ENCODE measurements at regions not wholly inside any gene's neighbourhood (a gene's known extent, or its start where the extent isn't known, plus 50 kb on each side); places are given as distances from the start of the nearest gene placed in this dataset.
"Not testable (repeated sequence)": the region's sequence is repeated elsewhere in the genome, so short reads cannot be mapped to it uniquely, and the experiment has no call there.

DNA sequence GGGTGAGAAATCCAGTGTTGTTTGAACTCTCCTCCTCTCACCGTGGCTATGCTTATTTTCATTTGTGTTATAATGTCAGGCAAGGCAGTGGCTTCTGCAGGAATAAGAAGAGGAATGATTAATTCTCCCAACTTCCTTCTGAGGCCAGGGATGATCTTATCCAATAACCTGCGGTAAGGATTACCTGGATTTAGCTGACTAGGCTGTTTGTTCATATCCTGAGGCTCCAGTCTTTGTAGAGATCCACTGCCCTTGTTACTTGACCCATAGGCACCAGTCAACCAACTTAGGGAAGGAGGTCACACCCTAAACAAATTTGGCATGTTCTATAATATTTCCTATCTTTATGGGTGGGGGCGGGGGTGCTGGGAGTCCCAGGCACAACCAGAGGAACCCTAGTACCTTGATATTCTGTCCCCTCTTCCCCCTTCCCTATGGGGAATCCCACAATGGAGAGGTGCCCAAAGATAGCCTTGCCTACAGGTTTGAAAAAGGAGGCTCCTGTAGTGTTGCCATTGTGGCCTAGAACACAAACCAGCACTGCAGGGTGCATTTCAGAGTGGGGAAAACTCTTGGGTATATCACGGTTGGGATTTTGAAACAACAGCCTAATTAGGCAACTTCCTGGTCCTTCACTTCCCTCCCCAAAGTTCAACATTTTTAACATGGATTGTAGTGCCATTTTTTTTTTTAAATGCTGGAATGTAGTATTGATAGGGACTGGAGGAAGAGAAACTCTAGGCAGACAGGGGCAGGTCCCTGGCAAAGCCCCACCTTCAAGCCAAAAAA lies 977.5 kb upstream of the SPRY2 start:
- no peak for DNase-seq
- intact Hi-C loops (cut with DNase I), result no loop called here

DNA sequence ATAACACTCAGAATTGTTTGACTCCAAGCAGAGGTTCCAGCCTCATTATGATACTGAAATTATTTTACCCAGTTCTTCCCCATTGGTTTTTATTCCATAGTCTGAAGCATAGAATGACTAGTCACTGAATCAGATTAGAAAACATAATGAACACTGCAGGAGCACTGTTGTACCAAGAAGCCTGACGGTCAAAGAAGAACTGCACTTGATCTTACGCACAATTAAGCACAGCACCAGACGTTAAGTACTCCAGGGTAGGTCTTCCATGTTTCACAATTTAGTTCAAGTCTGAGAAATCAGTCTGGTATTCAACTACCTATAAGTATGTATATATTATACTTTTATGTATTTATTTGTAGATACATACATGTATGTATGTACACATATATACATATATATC lies 973.5 kb upstream of the SPRY2 start:
- no peak for DNase-seq
- intact Hi-C loops (cut with DNase I), result no loop called here

DNA sequence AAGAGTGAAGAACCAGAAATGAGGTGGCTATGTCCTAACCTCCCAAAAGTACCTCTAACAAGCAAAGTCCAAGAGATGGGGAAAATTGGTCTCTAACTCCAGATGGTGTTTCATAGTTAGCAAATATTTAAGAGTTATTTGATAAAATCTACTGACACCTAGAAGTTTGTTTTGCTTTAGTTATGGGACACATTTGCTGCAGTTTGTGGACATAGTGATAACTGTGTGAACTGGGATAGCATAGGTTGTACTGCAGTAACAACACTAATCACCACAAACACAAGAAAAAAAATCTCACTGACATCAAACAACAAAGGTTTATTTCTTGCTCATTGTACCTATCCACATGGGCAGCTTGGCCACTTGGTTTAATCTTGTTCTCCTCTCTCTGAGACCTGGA lies 965.0 kb upstream of the SPRY2 start:
- DNase-seq, result no peak
- intact Hi-C loops (cut with DNase I), result no loop called here

DNA sequence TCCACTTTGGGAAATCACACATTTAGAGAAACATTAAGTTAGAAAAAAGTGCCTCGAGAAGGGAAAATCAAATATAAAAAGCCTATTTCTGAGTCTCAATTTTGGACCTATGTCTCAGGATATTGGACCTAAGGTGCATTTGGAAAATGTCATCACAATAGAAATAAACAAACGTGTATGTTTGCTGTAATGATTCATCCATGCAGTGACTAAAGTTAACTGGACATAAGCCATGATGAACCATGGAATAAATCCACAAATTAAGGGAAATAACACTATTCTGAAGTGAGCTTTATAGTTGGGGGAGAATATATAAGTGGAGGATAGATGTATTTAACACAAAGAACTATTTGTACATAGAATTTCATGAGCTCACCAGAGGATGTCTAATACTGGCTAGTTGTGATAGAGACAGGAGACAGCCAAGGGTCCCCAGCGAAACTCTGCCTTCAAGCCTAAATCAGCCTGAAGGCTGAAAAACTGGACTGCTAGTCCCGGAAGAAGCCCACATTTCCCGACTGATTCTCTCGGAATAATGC lies 963.3 kb upstream of the SPRY2 start:
- intact Hi-C loops (cut with DNase I), result no loop called here
- DNase-seq, result no peak

DNA sequence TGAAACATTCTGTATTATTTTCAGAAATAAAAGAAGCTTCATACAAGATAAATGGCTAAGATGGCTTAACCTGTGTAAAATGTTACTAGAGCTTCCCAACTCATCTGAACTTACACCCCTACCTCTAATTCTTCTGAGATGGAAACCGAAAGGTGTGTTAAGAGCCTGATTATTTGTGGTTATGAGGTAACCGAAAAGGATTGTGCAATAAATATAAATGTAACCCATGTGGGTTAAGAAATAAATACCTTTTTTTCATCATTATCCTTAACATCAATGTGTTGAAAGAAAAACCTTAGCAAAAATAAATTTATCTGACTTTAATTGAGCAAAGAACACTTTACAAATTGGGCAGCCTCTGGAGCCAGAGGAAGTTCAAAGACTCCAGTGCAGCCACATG lies 961.8 kb upstream of the SPRY2 start:
- no peak for DNase-seq
- intact Hi-C loops (cut with DNase I), result no loop called here

DNA sequence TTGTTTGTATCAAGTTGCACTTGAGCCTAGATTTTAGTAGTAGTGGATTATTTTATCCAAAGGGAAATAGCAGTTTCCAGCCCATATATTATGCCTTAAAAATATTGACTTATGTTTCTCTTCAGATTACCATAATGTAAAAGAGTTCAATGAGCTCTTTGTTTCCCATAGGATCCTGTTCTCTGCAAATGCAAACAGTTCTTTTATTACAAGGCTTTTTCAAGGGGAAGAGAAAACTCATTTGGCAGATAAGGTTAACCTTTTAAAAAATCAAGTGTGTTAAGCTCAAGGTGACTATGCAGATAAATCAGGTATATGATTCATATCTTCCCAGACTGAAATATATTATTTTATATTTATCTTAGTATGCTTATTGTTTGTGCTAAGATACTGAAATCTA lies 961.2 kb upstream of the SPRY2 start:
- no peak for DNase-seq
- intact Hi-C loops (cut with DNase I), result no loop called here

DNA sequence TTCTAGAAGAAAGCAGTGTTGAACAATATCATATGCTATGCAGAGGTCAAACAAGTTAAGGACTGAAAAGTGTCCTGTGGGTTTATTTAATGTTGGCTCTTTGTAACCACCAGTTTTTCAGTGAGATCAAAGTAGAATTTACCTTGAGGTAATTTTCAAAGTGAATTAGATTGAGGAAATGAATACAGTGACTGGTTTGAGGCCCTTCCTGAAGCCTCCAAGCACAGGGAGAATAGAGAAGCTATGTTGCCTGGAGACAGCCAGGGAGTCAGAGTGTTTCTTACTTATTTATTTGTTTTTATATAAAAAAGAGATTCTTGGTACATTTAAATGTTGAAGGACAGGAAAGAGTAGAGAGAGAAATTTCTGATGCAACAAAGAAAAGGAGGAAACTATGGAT lies 954.3 kb upstream of the SPRY2 start:
- intact Hi-C loops (cut with DNase I), result no loop called here
- DNase-seq, result no peak

DNA sequence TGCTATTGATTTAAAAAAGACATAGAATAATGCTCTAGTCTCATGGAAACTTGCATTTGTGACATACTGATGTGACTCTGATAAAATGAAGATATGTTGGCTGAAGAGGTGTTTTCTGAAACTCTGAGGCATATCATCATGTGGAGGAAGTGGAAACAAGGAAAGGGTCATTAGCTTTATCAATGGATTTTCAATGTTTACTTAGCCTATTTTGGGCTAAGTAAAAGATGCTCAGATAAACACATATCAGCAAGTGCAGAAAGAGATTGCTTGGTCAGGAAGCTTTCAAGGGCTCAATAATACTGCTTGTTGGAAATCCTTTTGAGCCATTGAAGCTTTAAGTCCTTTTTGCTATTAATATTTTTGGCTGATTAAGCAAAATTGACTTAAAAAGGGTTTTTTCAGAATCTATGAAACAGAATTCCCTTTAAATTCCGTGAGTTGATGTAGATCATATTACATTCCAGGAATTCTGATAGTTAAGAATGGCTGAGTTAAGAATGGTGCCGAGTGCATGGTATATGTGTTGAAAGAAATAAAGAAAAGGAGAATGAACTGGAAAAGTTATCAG lies 952.8 kb upstream of the SPRY2 start:
- DNase-seq, result no peak
- intact Hi-C loops (cut with DNase I), result no loop called here

DNA sequence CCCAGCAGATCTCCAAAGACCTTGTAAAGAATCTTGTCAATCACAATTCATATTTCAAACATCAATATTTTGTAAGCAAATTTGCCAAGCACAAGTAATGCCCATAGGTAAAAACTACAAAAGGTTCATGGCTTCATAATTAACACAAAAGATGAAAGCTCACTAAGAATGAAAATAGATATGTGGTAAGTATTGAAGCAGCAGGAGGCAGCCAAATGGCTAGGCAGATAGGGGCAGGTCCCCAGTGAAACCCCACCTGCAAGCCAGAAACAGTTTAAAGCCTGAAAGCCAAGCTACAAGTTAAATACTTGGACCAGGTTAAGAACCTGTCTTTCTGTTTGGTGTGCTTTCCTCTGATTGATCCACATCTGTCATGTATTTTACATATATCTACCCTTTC lies 942.6 kb upstream of the SPRY2 start:
- no peak for DNase-seq
- intact Hi-C loops (cut with DNase I), result no loop called here

DNA sequence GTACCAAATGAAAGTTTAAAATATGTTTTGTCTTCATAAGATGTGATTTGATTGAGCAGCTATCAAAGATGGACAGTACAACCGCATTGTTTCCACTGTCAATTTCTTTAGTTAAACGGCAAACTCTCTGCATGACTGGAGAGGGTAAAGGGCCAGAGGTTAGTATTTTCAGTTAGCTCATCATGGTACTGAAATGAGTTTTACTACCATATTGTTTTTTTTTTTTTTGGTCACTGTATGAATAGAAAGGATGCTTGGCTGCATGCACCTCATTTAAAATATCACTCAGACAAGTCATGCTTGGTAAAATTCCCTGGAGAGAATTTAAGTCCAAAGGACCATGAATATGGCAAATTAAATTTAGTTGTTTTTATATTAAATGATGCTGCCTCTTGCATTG lies 942.1 kb upstream of the SPRY2 start:
- DNase-seq, result no peak
- intact Hi-C loops (cut with DNase I), result no loop called here

DNA sequence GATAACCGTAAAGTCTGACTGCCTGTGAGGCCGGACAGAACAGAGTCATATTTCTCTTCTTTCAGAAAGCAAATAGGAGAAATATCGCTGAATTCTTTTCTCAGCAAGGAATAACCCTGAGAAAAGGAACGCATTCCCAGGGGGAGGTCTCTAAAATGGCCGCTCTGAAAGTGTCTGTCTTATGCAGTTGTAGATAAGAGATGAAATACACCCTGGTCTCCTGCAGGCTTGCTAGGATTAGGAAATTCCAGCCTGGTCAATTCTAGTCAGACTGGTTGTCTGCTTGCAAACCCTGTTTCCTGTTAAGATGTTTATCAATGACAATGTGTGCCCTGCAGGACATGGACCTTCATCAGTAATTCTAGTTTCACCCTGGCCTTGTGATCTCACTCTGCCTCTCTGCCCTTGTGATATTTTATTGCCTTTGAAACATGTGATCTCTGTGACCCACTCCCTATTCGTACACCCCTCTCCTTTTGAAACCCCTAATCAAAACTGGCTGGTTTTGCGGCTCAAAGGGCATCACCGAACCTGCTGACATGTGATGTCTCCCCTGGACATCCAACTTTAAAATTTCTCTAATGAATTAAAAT lies 934.8 kb upstream of the SPRY2 start:
- intact Hi-C loops (cut with DNase I), result no loop called here
- DNase-seq, result no peak

DNA sequence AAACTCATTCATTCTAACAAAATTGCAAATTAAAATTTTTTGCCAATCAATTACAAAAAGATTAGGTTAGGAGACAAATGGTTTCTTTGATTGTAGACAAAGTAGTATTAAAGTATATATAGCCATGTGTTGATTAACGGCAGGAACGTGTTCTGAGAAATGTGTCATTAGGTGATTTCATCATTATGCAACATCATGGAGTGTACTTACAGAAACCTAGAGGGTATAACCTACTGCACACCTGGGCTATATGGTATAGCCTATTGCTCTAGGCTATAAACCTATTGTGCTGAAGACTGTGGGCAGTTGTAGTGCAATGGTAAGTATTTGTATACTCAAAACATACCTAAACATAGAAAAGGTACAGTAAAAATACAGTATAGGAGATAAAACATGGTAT lies 906.8 kb upstream of the SPRY2 start:
- no peak for DNase-seq
- intact Hi-C loops (cut with DNase I), result no loop called here

DNA sequence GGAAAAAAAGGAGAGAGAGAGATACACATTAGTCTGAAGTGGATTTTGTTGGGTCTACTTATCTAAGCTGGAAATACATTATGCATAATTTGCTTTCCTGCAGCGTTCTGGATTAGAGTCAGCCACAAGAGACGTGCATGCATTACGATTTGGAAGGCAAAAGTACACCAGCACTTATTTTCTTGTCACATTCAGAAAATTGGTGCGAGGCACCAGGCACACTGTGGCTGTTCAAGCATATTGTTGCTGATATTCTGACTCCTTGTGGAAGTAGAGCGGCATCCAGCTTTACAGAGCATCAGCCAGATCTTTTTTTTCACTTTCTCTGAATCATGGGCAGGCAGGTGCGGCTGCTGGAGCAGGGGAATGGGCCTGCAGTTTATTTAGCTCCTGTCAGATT lies 905.6 kb upstream of the SPRY2 start:
- DNase-seq, result no peak
- intact Hi-C loops (cut with DNase I), result no loop called here

DNA sequence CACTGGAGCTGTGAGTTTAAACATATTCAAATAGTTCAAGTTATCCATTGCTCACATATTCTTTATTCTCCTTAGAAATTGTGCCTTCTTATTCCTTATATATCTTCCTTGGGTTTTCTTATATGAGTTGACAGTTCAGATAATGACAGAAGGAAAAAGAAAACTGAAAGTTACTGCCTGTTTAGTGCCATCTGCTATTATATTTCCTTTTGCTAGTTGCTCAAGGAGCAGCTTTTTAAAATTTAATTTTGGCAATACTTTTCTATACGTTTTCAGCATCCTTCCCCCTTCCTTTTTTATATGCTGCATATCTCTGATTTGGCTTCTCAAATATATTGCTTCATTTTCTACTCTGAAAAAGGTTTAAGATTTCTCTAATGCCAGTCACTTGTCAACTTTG lies 903.1 kb upstream of the SPRY2 start:
- DNase-seq, result no peak
- intact Hi-C loops (cut with DNase I), result no loop called here

DNA sequence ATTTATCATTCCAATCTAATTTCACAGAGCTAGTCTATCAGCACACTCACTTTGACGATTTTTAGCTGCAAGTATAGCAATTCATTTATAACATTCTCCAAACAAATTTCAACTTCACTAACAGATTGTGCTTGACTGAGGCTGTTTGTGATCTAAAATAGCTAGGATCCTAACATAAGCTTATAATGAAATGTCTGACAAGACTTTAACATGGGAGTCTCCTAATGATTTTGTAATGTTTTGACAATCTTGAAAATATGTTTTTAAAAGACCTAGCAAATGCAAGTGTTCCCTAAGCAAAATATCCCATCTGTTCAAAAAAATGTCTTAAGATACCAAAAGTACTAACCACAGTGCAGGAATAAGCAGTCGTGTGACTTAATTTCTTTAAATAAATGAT lies 889.5 kb upstream of the SPRY2 start:
- DNase-seq, result no peak
- intact Hi-C loops (cut with DNase I), result no loop called here

DNA sequence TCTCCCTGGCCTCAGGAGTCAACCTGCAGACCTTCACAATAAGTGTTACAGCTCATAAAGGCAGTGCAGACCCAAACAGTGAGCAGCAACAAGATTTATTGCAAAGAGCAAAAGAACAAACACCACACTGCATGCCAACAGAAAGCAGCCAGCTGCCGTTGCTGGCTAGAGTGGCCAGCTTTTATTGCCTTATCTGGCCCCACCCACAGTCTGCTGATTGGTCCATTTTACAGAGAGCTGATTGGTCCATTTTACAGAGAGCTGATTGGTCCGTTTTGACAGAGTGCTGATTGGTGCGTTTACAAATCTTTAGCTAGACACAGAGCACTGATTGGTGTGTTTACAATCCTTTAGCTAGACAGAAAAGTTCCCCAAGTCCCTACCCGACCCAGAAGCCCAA lies 885.9 kb upstream of the SPRY2 start:
- not testable (repeated sequence) for DNase-seq

DNA sequence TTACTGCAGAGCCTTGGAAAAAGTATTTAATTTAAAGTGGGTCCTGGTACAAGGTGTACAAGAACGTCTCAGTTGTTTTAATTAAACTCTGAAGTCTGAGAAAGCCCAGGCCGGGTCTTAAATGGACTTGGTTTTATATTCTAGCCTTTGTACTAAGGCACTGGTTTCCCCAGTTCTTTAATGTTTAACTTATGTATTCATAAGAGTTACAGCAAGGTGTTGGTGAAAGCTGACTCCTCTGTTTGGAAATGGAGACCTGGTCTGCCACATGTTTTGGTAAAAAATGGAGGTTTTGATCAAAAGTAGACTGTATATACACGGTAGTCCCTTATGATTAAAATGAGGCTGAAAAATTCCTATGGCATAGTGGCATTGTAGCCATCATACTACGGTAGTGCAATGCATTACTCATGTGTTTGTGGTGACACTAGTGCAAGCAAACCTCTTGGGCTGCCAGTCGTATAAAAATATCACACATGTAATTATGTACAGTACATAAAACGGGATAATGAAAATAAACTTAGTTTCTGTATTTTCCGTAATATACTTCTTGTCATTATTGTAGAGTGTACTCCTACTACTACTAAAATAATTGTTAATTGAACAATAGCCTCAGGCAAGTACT lies 883.4 kb upstream of the SPRY2 start:
- intact Hi-C loops (cut with DNase I), result no loop called here
- no peak for DNase-seq

More for the DNA sequence above, 885.9 kb upstream of the SPRY2 start:
- intact Hi-C loops (cut with DNase I), result not testable (repeated sequence)

DNA sequence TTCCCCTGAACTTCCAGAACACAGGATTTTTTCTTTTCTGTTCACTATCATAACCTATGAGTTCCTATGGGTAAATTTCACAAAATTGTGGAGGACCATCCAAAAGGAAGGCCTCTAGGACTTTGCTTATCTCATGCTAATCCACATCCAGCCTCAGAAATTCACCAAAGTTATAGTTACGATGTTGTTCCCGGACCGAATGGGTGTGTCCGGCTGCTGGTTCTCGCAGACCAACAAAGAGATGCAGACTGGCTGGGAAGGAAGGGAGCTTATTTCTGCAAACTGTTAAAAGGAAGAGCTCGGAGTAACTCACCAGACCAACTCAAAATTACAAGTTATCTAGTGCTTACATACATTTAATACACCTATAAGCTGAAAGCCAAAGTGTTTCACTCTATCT lies 882.9 kb upstream of the SPRY2 start:
- intact Hi-C loops (cut with DNase I), result no loop called here
- no peak for DNase-seq

DNA sequence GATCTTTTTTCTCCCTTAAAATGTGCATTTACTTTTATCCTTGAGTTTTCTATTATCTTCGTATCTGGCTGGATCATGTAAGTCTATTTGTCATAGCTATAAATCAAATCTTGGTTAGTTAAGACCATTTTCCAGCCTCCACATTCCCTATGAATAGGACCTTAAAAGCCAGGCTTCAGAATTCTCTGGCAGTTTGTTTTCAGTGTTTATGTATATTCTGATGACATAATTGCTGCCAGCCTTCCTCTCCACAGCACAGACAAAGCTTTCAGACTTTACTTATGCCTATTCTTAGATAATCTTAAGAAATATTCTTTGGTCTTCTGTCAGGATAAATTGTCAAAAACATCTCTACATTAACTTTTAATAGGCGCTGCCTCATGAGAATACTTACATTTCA lies 870.8 kb upstream of the SPRY2 start:
- no peak for DNase-seq

DNA sequence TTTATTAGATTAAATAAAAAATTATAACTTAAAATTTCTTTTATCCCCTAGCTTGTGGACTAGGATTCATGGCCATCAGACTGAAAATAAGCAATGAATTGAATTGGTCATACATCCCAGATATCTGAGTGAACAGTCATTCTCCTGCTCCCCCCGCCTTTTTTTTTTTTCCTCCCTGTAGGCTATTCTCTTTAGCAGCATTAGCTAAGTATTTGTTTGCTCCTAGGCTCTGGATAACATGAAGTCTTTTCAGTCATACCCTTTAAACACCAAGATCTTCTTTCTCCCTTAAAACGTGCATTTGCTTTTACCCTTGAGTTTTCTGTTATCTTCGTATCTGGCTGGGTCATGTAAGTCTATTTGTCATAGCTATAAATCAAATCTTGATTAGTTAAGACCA lies 866.7 kb upstream of the SPRY2 start:
- intact Hi-C loops (cut with DNase I), result no loop called here
- DNase-seq, result no peak

More for the DNA sequence above, 870.8 kb upstream of the SPRY2 start:
- intact Hi-C loops (cut with DNase I), result no loop called here
